ENCODE measurements at regions not wholly inside any gene's neighbourhood (a gene's known extent, or its start where the extent isn't known, plus 50 kb on each side); places are given as distances from the start of the nearest gene placed in this dataset.
"Not testable (repeated sequence)": the region's sequence is repeated elsewhere in the genome, so short reads cannot be mapped to it uniquely, and the experiment has no call there.

- DNase-seq (ENCODE audit: low read depth, low spot score): no peak
Measured at GRCh38 chr10:65010845-65011244, 1489.6 kb downstream of the REEP3 start.

GRCh38 chr10:65017523-65017922, 1496.3 kb downstream of the REEP3 start:
- no peak for DNase-seq (ENCODE audit: low read depth, low spot score)

- DNase-seq (ENCODE audit: low read depth, low spot score): no peak
Measured at GRCh38 chr10:65024886-65025285, 1503.7 kb downstream of the REEP3 start.

GRCh38 chr10:65030263-65030662, 1509.1 kb downstream of the REEP3 start:
- DNase-seq (ENCODE audit: low read depth, low spot score): no peak

- no peak for DNase-seq (ENCODE audit: low read depth, low spot score)
Measured at GRCh38 chr10:65032867-65033769, 1511.9 kb downstream of the REEP3 start.

GRCh38 chr10:65033957-65034356, 1512.8 kb downstream of the REEP3 start:
- no peak for DNase-seq (ENCODE audit: low read depth, low spot score)

GRCh38 chr10:65040796-65041195, 1519.6 kb downstream of the REEP3 start:
- no peak for DNase-seq (ENCODE audit: low read depth, low spot score)

- DNase-seq (ENCODE audit: low read depth, low spot score): no peak
Measured at GRCh38 chr10:65041307-65041706, 1520.1 kb downstream of the REEP3 start.

- DNase-seq (ENCODE audit: low read depth, low spot score): no peak
Measured at GRCh38 chr10:65042496-65042895, 1521.3 kb downstream of the REEP3 start.

- DNase-seq (ENCODE audit: low read depth, low spot score): no peak
Measured at GRCh38 chr10:65046831-65047230, 1525.6 kb downstream of the REEP3 start.

GRCh38 chr10:65052111-65052510, 1530.9 kb downstream of the REEP3 start:
- not testable (repeated sequence) for DNase-seq (ENCODE audit: low read depth, low spot score)

GRCh38 chr10:65053397-65053796, 1532.2 kb downstream of the REEP3 start:
- not testable (repeated sequence) for DNase-seq (ENCODE audit: low read depth, low spot score)

- DNase-seq (ENCODE audit: low read depth, low spot score): not testable (repeated sequence)
Measured at GRCh38 chr10:65053831-65054351, 1532.7 kb downstream of the REEP3 start.

GRCh38 chr10:65054701-65055100, 1533.5 kb downstream of the REEP3 start:
- DNase-seq (ENCODE audit: low read depth, low spot score): not testable (repeated sequence)

- DNase-seq (ENCODE audit: low read depth, low spot score): no peak
Measured at GRCh38 chr10:65065278-65065677, 1544.1 kb downstream of the REEP3 start.

- no peak for DNase-seq (ENCODE audit: low read depth, low spot score)
Measured at GRCh38 chr10:65083222-65083621, 1562.0 kb downstream of the REEP3 start.

- DNase-seq (ENCODE audit: low read depth, low spot score): no peak
Measured at GRCh38 chr10:65090991-65091390, 1569.8 kb downstream of the REEP3 start.

- no peak for DNase-seq (ENCODE audit: low read depth, low spot score)
Measured at GRCh38 chr10:65100146-65100545, 1578.9 kb downstream of the REEP3 start.

- DNase-seq (ENCODE audit: low read depth, low spot score): not testable (repeated sequence)
Measured at GRCh38 chr10:65100881-65101280, 1579.7 kb downstream of the REEP3 start.

- DNase-seq (ENCODE audit: low read depth, low spot score): no peak
Measured at GRCh38 chr10:65110009-65110408, 1588.8 kb downstream of the REEP3 start.

GRCh38 chr10:65111059-65111458, 1589.9 kb downstream of the REEP3 start:
- not testable (repeated sequence) for DNase-seq (ENCODE audit: low read depth, low spot score)

- no peak for DNase-seq (ENCODE audit: low read depth, low spot score)
Measured at GRCh38 chr10:65112573-65112972, 1591.4 kb downstream of the REEP3 start.

GRCh38 chr10:65123120-65123519, 1601.9 kb downstream of the REEP3 start:
- no peak for DNase-seq (ENCODE audit: low read depth, low spot score)

All from iPS DF 19.7 (cell line).